ENCODE measurements at regions not wholly inside any gene's neighbourhood (a gene's known extent, or its start where the extent isn't known, plus 50 kb on each side); places are given as distances from the start of the nearest gene placed in this dataset.

GRCh38 chr5:2378108-2378507 is 373.4 kb downstream of the IRX2 start:
- DNase-seq: no peak
- no peak overlapping the region for H3K4me3 ChIP-seq (ENCODE audit: control insufficient read depth in 1 of 7, extremely low read depth in 1 of 7, insufficient read depth in 4 of 7, low read depth in 2 of 7, low read length in 6 of 7)
- ChIA-PET CTCF (no interaction called here), POLR2A (no interaction called here)
- no peaks in the 10 kb centered on the region for H3K4me1 ChIP-seq (ENCODE audit: control extremely low read depth in 1 of 4, control insufficient read depth in 4 of 4, insufficient read depth in 4 of 4, low read length in 3 of 4)
- peaks cover 0 to 1% (median 0%) of the 10 kb centered on the region in 5 experiments for H3K9me3 ChIP-seq (ENCODE audit: control extremely low read depth in 1 of 5, control insufficient read depth in 4 of 5, insufficient read depth in 2 of 5, low read depth in 1 of 5, low read length in 4 of 5)
- no peak overlapping the region for H3K27ac ChIP-seq (ENCODE audit: insufficient read depth in 1 of 2, low read depth in 1 of 2, low read length in 2 of 2, poor library complexity in 1 of 2, severe bottlenecking in 2 of 2)
- H3K36me3 ChIP-seq (ENCODE audit: control insufficient read depth in 4 of 4, insufficient read depth in 4 of 4, low read length in 3 of 4): no peaks in the 10 kb centered on the region
- 79% methylated on average over 5 of the region's 7 CpGs for WGBS (ENCODE audit: insufficient coverage)
- H3K27me3 ChIP-seq (replicated peaks in 2 of 5; ENCODE audit: control insufficient read depth in 4 of 5, insufficient read depth in 5 of 5, low read length in 4 of 5): no peaks in the 10 kb centered on the region

GRCh38 chr5:2376486-2376885 is 375.0 kb downstream of the IRX2 start:
- ChIA-PET CTCF (no interaction called here), POLR2A (no interaction called here)
- no peaks in the 10 kb centered on the region for H3K27me3 ChIP-seq (replicated peaks in 2 of 5; ENCODE audit: control insufficient read depth in 4 of 5, insufficient read depth in 5 of 5, low read length in 4 of 5)
- peaks cover 0 to 1% (median 0%) of the 10 kb centered on the region in 5 experiments for H3K9me3 ChIP-seq (ENCODE audit: control extremely low read depth in 1 of 5, control insufficient read depth in 4 of 5, insufficient read depth in 2 of 5, low read depth in 1 of 5, low read length in 4 of 5)
- H3K4me1 ChIP-seq (ENCODE audit: control extremely low read depth in 1 of 4, control insufficient read depth in 4 of 4, insufficient read depth in 4 of 4, low read length in 3 of 4): no peaks in the 10 kb centered on the region
- WGBS (ENCODE audit: insufficient coverage): 100% methylated on average over 5 of the region's 6 CpGs
- no peaks in the 10 kb centered on the region for H3K36me3 ChIP-seq (ENCODE audit: control insufficient read depth in 4 of 4, insufficient read depth in 4 of 4, low read length in 3 of 4)
- H3K4me3 ChIP-seq (ENCODE audit: control insufficient read depth in 1 of 7, extremely low read depth in 1 of 7, insufficient read depth in 4 of 7, low read depth in 2 of 7, low read length in 6 of 7): no peak overlapping the region
- no peak overlapping the region for H3K27ac ChIP-seq (ENCODE audit: insufficient read depth in 1 of 2, low read depth in 1 of 2, low read length in 2 of 2, poor library complexity in 1 of 2, severe bottlenecking in 2 of 2)
- DNase-seq: no peak

GRCh38 chr5:2375757-2376250 is 375.7 kb downstream of the IRX2 start:
- H3K36me3 ChIP-seq (ENCODE audit: control insufficient read depth in 4 of 4, insufficient read depth in 4 of 4, low read length in 3 of 4): no peaks in the 10 kb centered on the region
- DNase-seq: no peak
- H3K4me1 ChIP-seq (ENCODE audit: control extremely low read depth in 1 of 4, control insufficient read depth in 4 of 4, insufficient read depth in 4 of 4, low read length in 3 of 4): no peaks in the 10 kb centered on the region
- ChIA-PET CTCF (no interaction called here), POLR2A (no interaction called here)
- WGBS (ENCODE audit: insufficient coverage): 91% methylated on average over 11 of the region's 11 CpGs
- H3K4me3 ChIP-seq (ENCODE audit: control insufficient read depth in 1 of 7, extremely low read depth in 1 of 7, insufficient read depth in 4 of 7, low read depth in 2 of 7, low read length in 6 of 7): no peak overlapping the region
- no peak overlapping the region for H3K27ac ChIP-seq (ENCODE audit: insufficient read depth in 1 of 2, low read depth in 1 of 2, low read length in 2 of 2, poor library complexity in 1 of 2, severe bottlenecking in 2 of 2)
- no peaks in the 10 kb centered on the region for H3K27me3 ChIP-seq (replicated peaks in 2 of 5; ENCODE audit: control insufficient read depth in 4 of 5, insufficient read depth in 5 of 5, low read length in 4 of 5)
- peaks cover 0 to 1% (median 0%) of the 10 kb centered on the region in 5 experiments for H3K9me3 ChIP-seq (ENCODE audit: control extremely low read depth in 1 of 5, control insufficient read depth in 4 of 5, insufficient read depth in 2 of 5, low read depth in 1 of 5, low read length in 4 of 5)

GRCh38 chr5:2375291-2375690 is 376.2 kb downstream of the IRX2 start:
- H3K4me3 ChIP-seq (ENCODE audit: control insufficient read depth in 1 of 7, extremely low read depth in 1 of 7, insufficient read depth in 4 of 7, low read depth in 2 of 7, low read length in 6 of 7): no peak overlapping the region
- CTCF ChIA-PET: no interaction called here
- no peak overlapping the region for H3K27ac ChIP-seq (ENCODE audit: insufficient read depth in 1 of 2, low read depth in 1 of 2, low read length in 2 of 2, poor library complexity in 1 of 2, severe bottlenecking in 2 of 2)
- POLR2A ChIA-PET: no interaction called here
- H3K27me3 ChIP-seq (replicated peaks in 2 of 5; ENCODE audit: control insufficient read depth in 4 of 5, insufficient read depth in 5 of 5, low read length in 4 of 5): no peaks in the 10 kb centered on the region
- 94% methylated on average over 11 of the region's 13 CpGs for WGBS (ENCODE audit: insufficient coverage)
- no peak for DNase-seq
- H3K4me1 ChIP-seq (ENCODE audit: control extremely low read depth in 1 of 4, control insufficient read depth in 4 of 4, insufficient read depth in 4 of 4, low read length in 3 of 4): no peaks in the 10 kb centered on the region
- peaks cover 0 to under 1% (median 0%) of the 10 kb centered on the region in 5 experiments for H3K9me3 ChIP-seq (ENCODE audit: control extremely low read depth in 1 of 5, control insufficient read depth in 4 of 5, insufficient read depth in 2 of 5, low read depth in 1 of 5, low read length in 4 of 5)
- no peaks in the 10 kb centered on the region for H3K36me3 ChIP-seq (ENCODE audit: control insufficient read depth in 4 of 4, insufficient read depth in 4 of 4, low read length in 3 of 4)

GRCh38 chr5:2374703-2375102 is 376.8 kb downstream of the IRX2 start:
- H3K27me3 ChIP-seq (replicated peaks in 2 of 5; ENCODE audit: control insufficient read depth in 4 of 5, insufficient read depth in 5 of 5, low read length in 4 of 5): no peaks in the 10 kb centered on the region
- peaks cover 0 to 2% (median 0%) of the 10 kb centered on the region in 5 experiments for H3K9me3 ChIP-seq (ENCODE audit: control extremely low read depth in 1 of 5, control insufficient read depth in 4 of 5, insufficient read depth in 2 of 5, low read depth in 1 of 5, low read length in 4 of 5)
- no peak for DNase-seq
- no peak overlapping the region for H3K27ac ChIP-seq (ENCODE audit: insufficient read depth in 1 of 2, low read depth in 1 of 2, low read length in 2 of 2, poor library complexity in 1 of 2, severe bottlenecking in 2 of 2)
- H3K4me1 ChIP-seq (ENCODE audit: control extremely low read depth in 1 of 4, control insufficient read depth in 4 of 4, insufficient read depth in 4 of 4, low read length in 3 of 4): no peaks in the 10 kb centered on the region
- H3K4me3 ChIP-seq (ENCODE audit: control insufficient read depth in 1 of 7, extremely low read depth in 1 of 7, insufficient read depth in 4 of 7, low read depth in 2 of 7, low read length in 6 of 7): no peak overlapping the region
- H3K36me3 ChIP-seq (ENCODE audit: control insufficient read depth in 4 of 4, insufficient read depth in 4 of 4, low read length in 3 of 4): no peaks in the 10 kb centered on the region
- POLR2A ChIA-PET: no interaction called here
- CTCF ChIA-PET: no interaction called here
- WGBS (ENCODE audit: insufficient coverage): 93% methylated on average over 11 of the region's 13 CpGs

- 86% methylated on average over 6 of the region's 6 CpGs for WGBS (ENCODE audit: insufficient coverage)
- H3K4me1 ChIP-seq (ENCODE audit: control extremely low read depth in 1 of 4, control insufficient read depth in 4 of 4, insufficient read depth in 4 of 4, low read length in 3 of 4): no peaks in the 10 kb centered on the region
These were observed 377.8 kb downstream of the IRX2 start for GRCh38 chr5:2373631-2374030.

GRCh38 chr5:2371419-2371710 is 380.1 kb downstream of the IRX2 start:
- CTCF ChIA-PET: no interaction called here

More at GRCh38 chr5:2373631-2374030, 377.8 kb downstream of the IRX2 start:
- Histone ChIP-seq H3K4me3 (ENCODE audit: control insufficient read depth in 1 of 7, extremely low read depth in 1 of 7, insufficient read depth in 4 of 7, low read depth in 2 of 7, low read length in 6 of 7) (no peak overlapping the region), H3K27ac (ENCODE audit: insufficient read depth in 1 of 2, low read depth in 1 of 2, low read length in 2 of 2, poor library complexity in 1 of 2, severe bottlenecking in 2 of 2) (no peak overlapping the region), H3K27me3 (replicated peaks in 2 of 5; ENCODE audit: control insufficient read depth in 4 of 5, insufficient read depth in 5 of 5, low read length in 4 of 5) (no peaks in the 10 kb centered on the region), H3K9me3 (ENCODE audit: control extremely low read depth in 1 of 5, control insufficient read depth in 4 of 5, insufficient read depth in 2 of 5, low read depth in 1 of 5, low read length in 4 of 5) (peaks cover 0 to 9% (median 3%) of the 10 kb centered on the region in 5 experiments), H3K36me3 (ENCODE audit: control insufficient read depth in 4 of 4, insufficient read depth in 4 of 4, low read length in 3 of 4) (no peaks in the 10 kb centered on the region)
- CTCF ChIA-PET: no interaction called here
- DNase-seq: no peak
- POLR2A ChIA-PET: no interaction called here

More at GRCh38 chr5:2371419-2371710, 380.1 kb downstream of the IRX2 start:
- no peak for DNase-seq
- no peak overlapping the region for H3K4me3 ChIP-seq (ENCODE audit: control insufficient read depth in 1 of 7, extremely low read depth in 1 of 7, insufficient read depth in 4 of 7, low read depth in 2 of 7, low read length in 6 of 7)
- WGBS (ENCODE audit: insufficient coverage): 94% methylated on average over 14 of the region's 14 CpGs
- H3K27me3 ChIP-seq (replicated peaks in 2 of 5; ENCODE audit: control insufficient read depth in 4 of 5, insufficient read depth in 5 of 5, low read length in 4 of 5): no peaks in the 10 kb centered on the region
- no peaks in the 10 kb centered on the region for H3K36me3 ChIP-seq (ENCODE audit: control insufficient read depth in 4 of 4, insufficient read depth in 4 of 4, low read length in 3 of 4)
- H3K27ac ChIP-seq (ENCODE audit: insufficient read depth in 1 of 2, low read depth in 1 of 2, low read length in 2 of 2, poor library complexity in 1 of 2, severe bottlenecking in 2 of 2): no peak overlapping the region
- POLR2A ChIA-PET: no interaction called here
- H3K9me3 ChIP-seq (ENCODE audit: control extremely low read depth in 1 of 5, control insufficient read depth in 4 of 5, insufficient read depth in 2 of 5, low read depth in 1 of 5, low read length in 4 of 5): peaks cover 0 to 15% (median 4%) of the 10 kb centered on the region in 5 experiments
- no peaks in the 10 kb centered on the region for H3K4me1 ChIP-seq (ENCODE audit: control extremely low read depth in 1 of 4, control insufficient read depth in 4 of 4, insufficient read depth in 4 of 4, low read length in 3 of 4)
